Renal cortex interstitium (tissue), 11 donors: ENCODE measurements at regions not wholly inside any gene's neighbourhood (a gene's known extent, or its start where the extent isn't known, plus 50 kb on each side); places are given as distances from the start of the nearest gene placed in this dataset.

Experiments
- DNase-seq, 11 donors: peaks; one replicate each; pipeline ENCODE4 v3.0.0-alpha.2; 2013; ENCODE audit warnings: low read depth in 9 of 11, low spot score in 4 of 11; ENCODE audit errors: extremely low read depth in 1 of 11

DNA sequence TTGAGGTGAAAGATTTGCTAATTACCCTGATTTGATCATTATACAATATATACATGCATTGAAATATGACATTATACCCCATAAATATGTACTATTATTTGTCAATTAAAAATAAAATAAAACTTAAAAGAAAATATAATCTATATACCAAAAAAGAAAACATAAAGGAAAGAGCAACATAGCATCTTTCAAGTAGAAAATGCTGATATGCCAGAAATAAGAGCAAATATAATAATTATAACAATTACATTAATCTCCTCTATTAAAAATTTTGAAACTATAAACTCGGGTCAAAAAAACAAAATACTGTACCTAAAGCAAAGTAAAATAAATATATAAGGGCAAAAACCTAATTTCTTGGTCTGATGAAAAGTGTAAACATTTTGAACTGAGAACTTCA is 209.3 kb upstream of the PDE1C start:
- DNase-seq = no peak

- no peak for DNase-seq
Measured at GRCh38 chr7:32275216-32276009, 205.2 kb upstream of the PDE1C start.

DNA sequence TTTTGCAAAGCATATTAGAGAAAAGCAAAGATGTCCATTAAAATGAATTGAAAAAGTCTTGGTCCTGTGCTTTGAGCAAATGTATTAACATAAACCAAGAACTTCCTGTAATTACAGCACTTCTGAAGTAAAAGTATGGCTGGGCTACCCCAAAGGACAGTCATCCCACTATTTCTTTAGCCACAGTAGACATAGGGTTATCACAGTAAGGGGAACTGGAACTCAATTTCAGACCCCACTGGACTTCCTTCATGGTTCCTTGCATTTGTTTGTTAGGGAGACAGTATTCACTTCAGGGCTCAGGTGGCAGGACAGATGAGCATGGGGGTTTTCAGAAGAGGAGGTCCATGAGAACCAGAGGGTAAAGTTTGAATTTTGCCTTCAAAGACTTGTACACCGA is 203.1 kb upstream of the PDE1C start:
- DNase-seq = no peak

GRCh38 chr7:32266932-32267475 is 196.8 kb upstream of the PDE1C start:
- DNase-seq = no peak

DNA sequence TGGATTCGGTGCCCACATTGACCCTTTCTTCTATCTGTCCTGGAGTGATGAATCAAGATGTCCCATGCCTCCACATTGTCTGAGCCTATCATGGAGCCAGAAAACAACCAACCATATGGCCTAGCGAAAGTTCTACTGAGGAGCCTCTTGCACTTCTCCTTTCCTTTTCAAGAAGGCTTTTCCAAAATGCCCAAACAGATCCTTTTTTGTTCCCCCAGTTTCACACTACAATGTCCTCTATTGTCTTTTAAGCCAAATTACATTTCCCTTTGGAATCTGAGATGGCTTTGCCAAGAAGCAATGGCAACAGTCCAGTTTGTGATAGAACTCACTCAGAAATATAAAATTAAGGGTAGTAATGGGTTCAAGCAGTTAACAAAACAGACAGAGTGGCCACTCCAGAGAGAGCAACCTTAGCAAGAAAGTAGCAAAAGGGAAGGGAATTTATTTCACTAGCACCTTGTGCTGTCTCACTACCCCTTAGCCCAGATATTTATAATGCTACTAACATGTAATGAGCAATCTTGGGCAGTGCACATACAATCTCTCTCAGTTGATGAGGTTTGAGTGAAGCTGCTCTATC is 194.6 kb upstream of the PDE1C start:
- DNase-seq = no peak

DNA sequence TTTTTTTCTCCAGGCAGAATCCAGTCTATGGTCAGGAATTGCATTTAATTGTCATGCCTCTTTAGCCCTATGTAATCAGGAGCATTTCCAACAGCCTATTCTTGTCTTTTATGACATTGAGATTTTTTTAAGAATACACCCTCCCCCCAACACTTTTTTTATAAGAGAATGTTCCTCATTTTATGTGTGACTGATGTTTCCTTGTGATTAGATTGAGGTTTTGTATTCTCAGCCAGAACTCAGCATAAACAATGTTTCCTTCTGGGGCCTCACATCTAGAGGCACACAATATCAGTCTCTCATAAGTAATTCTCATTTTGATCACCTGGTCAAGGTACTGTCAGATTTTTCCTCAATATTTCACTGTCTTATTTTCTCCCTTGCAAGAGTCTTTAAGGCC is 193.4 kb upstream of the PDE1C start:
- no peak for DNase-seq

DNA sequence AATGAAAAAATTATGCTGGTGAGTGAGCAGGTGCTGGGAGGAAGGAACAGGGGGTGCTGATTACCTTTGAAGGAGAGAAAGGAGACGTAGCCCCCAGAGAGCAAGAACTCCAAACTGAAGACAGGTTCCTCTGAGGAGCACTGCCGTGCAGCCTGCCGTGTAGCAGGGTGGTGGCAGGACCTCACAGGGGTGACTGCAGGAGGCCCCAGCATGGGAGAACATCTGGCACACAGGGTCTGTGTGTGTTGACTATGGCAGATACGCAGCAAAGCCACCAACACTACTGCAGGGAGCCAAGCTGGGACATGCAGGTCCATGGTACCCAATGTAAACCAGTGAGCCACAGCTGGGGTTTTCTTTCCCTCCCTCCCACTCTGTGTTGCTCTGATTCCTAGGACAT is 192.1 kb upstream of the PDE1C start:
- no peak for DNase-seq

- no peak for DNase-seq
Measured at GRCh38 chr7:32259931-32260596, 189.9 kb upstream of the PDE1C start.

DNA sequence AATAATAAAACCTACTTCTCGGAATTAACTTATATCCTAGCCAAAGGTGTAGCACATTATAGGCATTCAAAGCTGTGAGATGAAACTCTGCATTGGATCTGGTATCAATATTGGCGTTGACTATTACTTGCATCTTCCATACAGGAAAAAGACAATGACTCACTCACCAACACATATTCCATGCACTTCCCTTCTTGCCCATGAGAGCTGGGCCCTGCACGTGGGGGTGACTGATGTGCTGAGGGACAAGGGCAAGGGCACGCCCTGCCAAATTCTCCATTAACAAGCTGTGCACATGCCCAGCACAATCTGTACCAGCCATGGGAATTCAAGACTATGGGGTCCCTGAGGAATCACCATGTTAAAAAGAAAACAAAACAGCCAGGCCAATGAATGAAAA is 188.1 kb upstream of the PDE1C start:
- DNase-seq = no peak

DNA sequence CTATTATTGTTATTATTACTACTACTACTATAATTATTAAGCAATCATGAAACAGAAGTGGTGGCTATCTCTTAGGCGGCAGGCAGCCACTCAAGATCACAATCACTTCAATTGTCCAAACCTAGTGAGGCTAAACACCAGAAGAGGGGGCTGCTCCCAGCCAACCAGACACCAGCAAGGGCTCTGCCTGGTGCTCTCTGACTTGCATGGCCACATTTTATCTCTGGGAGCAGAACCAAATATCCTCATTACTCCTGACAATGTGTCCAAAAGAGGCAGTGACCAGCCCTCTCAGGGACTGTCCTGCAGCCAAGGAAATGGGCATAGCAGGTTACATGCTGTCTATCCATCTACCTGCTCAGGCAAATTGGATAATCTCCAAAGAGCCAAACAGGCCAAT is 187.4 kb upstream of the PDE1C start:
- DNase-seq = no peak

DNA sequence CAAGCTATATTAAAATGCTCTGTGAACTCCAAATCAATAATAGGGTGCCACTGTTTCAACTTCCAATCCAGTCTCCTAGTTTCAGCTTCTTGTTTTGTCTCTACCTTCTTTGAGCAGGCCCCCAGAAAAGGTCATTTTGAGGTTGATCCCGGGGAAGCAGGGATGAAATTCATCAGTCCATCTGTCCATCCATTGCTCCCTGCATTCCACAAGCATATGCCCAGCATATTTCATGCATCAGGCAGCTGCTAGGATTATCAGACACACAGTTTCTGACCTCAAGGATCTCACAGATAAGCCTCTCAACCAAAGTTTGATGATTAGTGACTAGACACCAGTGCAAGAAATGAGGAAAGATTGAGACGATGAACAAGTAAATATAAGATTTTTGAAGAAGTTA is 186.6 kb upstream of the PDE1C start:
- no peak for DNase-seq

- no peak for DNase-seq
Measured at GRCh38 chr7:32256376-32256775, 186.2 kb upstream of the PDE1C start.

DNA sequence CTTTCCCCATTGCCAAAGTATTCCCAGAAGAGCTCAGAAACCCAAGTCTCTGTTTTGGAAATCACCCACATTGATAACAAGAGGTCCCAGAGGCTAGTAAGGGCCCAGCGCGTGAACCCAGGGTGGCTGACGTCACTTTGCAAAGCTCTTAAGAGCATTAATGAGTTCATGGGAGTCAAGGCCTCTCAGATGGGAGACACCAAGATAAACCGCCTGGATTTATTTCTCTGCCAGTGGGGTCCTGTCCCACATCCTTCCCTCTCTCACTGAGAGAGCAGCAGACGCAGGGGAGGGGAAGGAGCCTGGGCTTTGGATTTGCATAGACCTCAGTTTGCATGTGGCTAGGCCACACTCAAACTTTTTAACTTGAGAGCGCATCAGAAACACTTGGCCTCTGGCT is 184.8 kb upstream of the PDE1C start:
- DNase-seq = peak in 3 of 11 donors; percentile 1 to 8 (median 8)

DNA sequence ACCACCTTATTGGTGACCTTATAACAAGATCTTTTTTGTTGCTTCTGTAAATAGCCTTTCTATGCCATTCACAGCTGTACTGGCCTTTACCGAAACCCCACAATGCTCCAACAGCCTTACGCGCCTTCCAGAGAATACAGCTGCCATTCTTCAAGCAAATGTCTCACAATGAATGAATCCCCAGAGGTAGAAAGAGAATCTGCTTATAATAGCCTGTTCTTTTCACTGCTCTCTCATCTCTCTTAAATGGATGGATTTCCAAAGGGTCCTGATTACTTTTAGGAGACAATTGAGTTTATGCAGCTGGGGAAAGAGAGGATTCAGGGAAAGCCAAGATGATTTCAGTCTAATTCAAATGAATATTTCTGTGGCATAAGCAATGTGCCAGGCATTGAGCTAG is 183.1 kb upstream of the PDE1C start:
- no peak for DNase-seq

DNA sequence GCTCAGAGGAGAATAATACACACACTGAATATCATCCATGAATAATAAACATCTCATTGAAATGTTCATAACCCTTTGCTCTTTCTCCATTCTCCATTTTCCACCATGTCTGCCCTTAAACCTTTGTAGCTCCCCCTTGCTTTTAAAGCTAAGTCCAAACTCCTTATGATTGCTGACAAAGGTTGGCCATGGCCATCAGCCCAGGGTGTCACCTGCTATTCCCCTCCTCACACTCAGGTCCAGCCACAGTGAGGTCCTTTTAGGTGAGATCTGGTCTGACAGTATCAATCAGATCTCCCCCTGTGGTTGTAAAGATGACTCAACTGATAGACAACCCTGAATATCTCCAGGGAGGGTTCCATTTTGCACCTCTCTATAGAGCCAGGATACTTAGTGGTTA is 181.5 kb upstream of the PDE1C start:
- DNase-seq = no peak

GRCh38 chr7:32250471-32251260 is 180.5 kb upstream of the PDE1C start:
- DNase-seq = no peak

- DNase-seq = no peak
Measured at GRCh38 chr7:32250003-32250402, 179.8 kb upstream of the PDE1C start.

- DNase-seq = no peak
Measured at GRCh38 chr7:32248522-32248921, 178.3 kb upstream of the PDE1C start.

DNA sequence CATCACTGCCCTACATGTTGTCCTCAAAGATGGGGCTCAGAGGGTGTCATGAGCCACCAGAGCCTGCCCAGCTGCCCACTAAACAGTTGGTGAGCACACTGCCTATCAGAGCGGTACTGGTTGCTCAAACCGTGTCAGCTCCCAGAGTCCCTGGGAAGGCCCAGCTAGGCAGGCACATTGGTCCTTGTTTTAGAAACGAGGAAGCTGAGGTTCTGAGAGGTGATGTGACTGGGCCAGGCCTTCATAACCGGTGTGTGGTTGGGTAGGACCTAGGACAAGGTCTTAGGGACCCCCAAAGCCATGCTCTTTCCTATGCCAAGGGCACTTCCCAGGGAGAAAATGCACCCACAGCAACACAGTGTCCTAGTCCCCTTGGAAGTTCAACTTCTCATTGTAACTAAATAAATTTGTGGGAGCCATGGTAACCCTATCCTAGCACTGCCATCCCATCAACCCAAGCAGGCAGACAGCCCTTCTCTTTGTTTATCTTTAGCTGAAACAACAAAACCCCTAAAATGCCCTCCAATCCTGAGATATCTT is 174.7 kb upstream of the PDE1C start:
- DNase-seq = no peak
